GM18907 (cell line): ENCODE measurements at regions not wholly inside any gene's neighbourhood (a gene's known extent, or its start where the extent isn't known, plus 50 kb on each side); places are given as distances from the start of the nearest gene placed in this dataset.
"Not testable (repeated sequence)": the region's sequence is repeated elsewhere in the genome, so short reads cannot be mapped to it uniquely, and the experiment has no call there.

ENCODE experiments used
- ATAC-seq: cut with Tn5 transposase; IDR thresholded peaks from one replicate; pipeline ENCODE4 v1.9.1; 2021; ENCODE audit warnings: mild to moderate bottlenecking, moderate library complexity; ENCODE audit not compliant: unreplicated experiment

GRCh38 chr4:188372058-188372457, 232.8 kb downstream of the TRIML1 start:
- ATAC-seq: no peak

GRCh38 chr4:188372829-188373228, 233.6 kb downstream of the TRIML1 start:
- ATAC-seq: no peak

GRCh38 chr4:188374871-188375270, 235.6 kb downstream of the TRIML1 start:
- ATAC-seq: no peak

- ATAC-seq: no peak
These were observed 238.6 kb downstream of the TRIML1 start for GRCh38 chr4:188377816-188378215.

GRCh38 chr4:188383180-188383579, 243.9 kb downstream of the TRIML1 start:
- no peak for ATAC-seq

GRCh38 chr4:188387179-188387791, 248.0 kb downstream of the TRIML1 start:
- no peak for ATAC-seq

GRCh38 chr4:188391349-188391748, 252.1 kb downstream of the TRIML1 start:
- ATAC-seq: not testable (repeated sequence)

- ATAC-seq: no peak
These were observed 256.8 kb downstream of the TRIML1 start for GRCh38 chr4:188396037-188396436.

GRCh38 chr4:188399834-188400233, 260.6 kb downstream of the TRIML1 start:
- no peak for ATAC-seq

- no peak for ATAC-seq
These were observed 261.2 kb downstream of the TRIML1 start for GRCh38 chr4:188400451-188400850.

GRCh38 chr4:188403272-188403671, 264.0 kb downstream of the TRIML1 start:
- no peak for ATAC-seq

GRCh38 chr4:188405071-188405835, 266.0 kb downstream of the TRIML1 start:
- ATAC-seq: not testable (repeated sequence)

- no peak for ATAC-seq
These were observed 269.2 kb downstream of the TRIML1 start for GRCh38 chr4:188408244-188409030.

- no peak for ATAC-seq
These were observed 270.6 kb downstream of the TRIML1 start for GRCh38 chr4:188409851-188410250.

- no peak for ATAC-seq
These were observed 272.6 kb downstream of the TRIML1 start for GRCh38 chr4:188411805-188412204.

GRCh38 chr4:188412499-188412898, 273.3 kb downstream of the TRIML1 start:
- ATAC-seq: no peak

GRCh38 chr4:188414441-188414840, 275.2 kb downstream of the TRIML1 start:
- ATAC-seq: no peak

- ATAC-seq: no peak
These were observed 277.9 kb downstream of the TRIML1 start for GRCh38 chr4:188417181-188417580.

- no peak for ATAC-seq
These were observed 283.8 kb downstream of the TRIML1 start for GRCh38 chr4:188423039-188423438.

- no peak for ATAC-seq
These were observed 289.7 kb downstream of the TRIML1 start for GRCh38 chr4:188428935-188429334.

GRCh38 chr4:188429965-188430364, 290.7 kb downstream of the TRIML1 start:
- no peak for ATAC-seq

- no peak for ATAC-seq
These were observed 291.1 kb downstream of the TRIML1 start for GRCh38 chr4:188430384-188430783.
